CD4-positive, alpha-beta T cell treated with Interleukin-4 for 4 hours (primary cell): ENCODE measurements at regions not wholly inside any gene's neighbourhood (a gene's known extent, or its start where the extent isn't known, plus 50 kb on each side); places are given as distances from the start of the nearest gene placed in this dataset.
A peak's percentile ranks its signal among the peaks of the same experiment; 100 is the strongest.

Experiments
- DNase-seq: peaks from one replicate; pipeline ENCODE4 v3.0.0-alpha.2; 2020

GRCh38 chr4:108398316-108398715, 222.1 kb upstream of the RPL34 start:
- no peak for DNase-seq

GRCh38 chr4:108397850-108398249, 222.5 kb upstream of the RPL34 start:
- DNase-seq = no peak

GRCh38 chr4:108396900-108397497, 223.4 kb upstream of the RPL34 start:
- no peak for DNase-seq

DNA sequence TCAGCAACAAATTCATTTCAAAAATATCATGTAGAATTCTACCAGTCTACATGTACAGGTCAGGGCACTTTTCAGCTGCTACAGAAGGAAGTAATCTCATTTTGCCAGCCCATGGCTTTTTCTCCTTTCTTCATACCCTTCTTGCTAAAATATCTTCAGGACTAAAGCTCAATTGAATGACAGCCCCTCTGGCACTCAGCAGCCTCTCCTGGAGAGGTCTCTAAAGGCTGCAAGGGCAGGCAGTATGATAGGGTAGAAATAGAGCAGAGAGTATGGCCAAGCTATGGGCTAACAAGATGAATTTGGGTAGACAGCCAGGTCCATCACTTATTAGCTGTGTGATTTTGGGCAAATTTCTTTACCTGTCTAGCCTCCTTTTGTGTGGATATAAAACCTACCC, 224.6 kb upstream of the RPL34 start:
- DNase-seq = no peak

- no peak for DNase-seq
Measured at GRCh38 chr4:108393890-108394472, 225.2 kb upstream of the LEF1 start.

DNA sequence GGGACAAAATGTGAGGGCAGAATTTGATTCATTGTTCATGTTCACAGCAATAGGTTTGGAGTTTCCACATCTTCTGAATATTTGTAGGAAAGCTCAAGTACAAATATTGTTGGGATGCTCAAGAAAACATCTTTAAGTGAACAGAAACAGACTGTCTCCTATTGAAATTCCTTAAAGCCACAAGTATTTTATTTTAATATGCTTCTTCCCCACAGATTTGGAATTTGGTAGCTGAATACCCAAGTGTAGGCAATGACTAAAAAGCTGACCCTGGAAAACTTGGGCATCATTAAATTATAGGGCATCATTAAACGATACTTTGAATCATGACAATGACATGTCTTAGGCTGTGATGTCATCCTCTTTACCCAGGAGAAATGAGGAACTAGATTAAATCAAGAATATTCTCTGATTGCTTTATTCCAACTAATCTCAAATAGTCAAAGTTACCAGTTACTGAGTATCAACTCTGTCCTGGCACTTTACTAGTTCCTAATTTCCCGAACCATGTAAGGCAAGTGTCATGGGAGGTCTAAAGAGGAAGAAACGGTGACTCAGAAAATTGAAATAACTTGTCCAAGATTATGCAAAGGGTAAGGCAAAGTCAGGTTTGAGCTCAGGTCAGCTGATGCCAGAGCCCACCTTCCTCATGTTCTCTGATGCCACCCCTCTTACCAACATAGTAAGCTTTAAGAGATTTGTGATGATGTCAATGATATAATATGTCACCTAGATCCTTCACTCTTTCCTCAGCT, 223.1 kb upstream of the LEF1 start:
- DNase-seq = no peak

DNA sequence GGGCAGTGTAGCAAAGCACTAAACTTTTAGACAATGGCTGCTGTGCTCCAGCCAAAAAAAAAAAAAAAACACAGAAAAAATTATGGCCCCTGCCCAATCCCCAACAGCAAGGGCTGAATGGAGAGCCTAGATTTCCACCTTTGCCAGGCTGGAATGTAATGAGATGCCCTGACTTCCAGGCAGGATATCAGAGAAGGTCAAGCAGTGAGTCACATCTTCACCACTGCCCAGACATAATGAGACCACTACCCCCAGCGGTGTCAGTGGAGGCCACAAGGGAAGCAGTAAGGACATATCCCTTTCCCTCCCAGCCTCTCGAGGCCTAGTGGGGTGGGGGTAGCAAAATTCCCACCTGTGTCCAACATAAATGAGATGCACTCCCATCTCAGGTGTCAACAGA, 216.3 kb upstream of the LEF1 start:
- no peak for DNase-seq

GRCh38 chr4:108384544-108384943, 215.8 kb upstream of the LEF1 start:
- no peak for DNase-seq

DNA sequence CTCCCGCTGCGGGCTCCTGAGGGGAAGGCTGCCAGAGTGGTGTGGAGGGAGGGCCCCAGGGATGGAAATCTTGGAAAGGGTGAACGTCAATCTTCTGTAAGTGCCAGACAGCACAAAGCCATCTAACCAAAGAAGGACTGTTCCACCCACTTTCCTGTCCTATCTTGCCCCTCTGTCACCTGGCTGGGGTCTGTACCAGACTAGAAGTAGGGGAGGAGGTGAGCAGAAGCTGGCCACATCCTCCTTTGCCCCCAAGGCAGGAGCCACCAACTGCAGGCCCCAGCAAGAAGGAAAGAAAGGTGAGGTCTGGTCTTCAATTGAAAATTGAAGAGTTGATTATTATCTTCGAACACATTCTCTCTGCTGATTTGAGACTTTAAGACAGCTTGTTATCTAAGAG, 214.4 kb upstream of the LEF1 start:
- DNase-seq = no peak

- no peak for DNase-seq
Measured at GRCh38 chr4:108382751-108383150, 214.0 kb upstream of the LEF1 start.

DNA sequence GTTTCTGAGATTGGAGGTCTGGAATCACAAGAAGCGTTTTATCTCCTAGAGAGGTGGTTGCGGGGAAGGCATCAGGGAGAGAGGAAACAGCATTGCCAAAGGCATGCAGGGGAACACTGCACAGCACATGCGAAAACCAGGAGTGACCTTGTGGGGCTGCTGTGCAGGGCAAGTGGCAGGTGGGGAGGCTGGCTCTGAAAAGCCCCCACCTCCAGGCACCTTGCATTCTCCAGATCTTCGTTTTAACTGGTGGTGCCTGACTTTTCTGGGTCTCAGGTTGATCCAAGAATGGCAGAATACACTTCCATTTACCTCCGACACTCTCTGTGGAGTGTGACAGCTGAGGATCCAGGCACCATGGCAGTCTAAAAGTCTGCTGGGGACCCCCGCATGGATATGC, 209.4 kb upstream of the LEF1 start:
- DNase-seq = no peak

- no peak for DNase-seq
Measured at GRCh38 chr4:108377021-108377420, 208.3 kb upstream of the LEF1 start.

GRCh38 chr4:108375434-108375833, 206.7 kb upstream of the LEF1 start:
- no peak for DNase-seq

- DNase-seq = peak; percentile 15
Measured at GRCh38 chr4:108372681-108373080, 203.9 kb upstream of the LEF1 start.

GRCh38 chr4:108371282-108371681, 202.6 kb upstream of the LEF1 start:
- no peak for DNase-seq

GRCh38 chr4:108370291-108371141, 201.8 kb upstream of the LEF1 start:
- DNase-seq = peak; percentile 11

DNA sequence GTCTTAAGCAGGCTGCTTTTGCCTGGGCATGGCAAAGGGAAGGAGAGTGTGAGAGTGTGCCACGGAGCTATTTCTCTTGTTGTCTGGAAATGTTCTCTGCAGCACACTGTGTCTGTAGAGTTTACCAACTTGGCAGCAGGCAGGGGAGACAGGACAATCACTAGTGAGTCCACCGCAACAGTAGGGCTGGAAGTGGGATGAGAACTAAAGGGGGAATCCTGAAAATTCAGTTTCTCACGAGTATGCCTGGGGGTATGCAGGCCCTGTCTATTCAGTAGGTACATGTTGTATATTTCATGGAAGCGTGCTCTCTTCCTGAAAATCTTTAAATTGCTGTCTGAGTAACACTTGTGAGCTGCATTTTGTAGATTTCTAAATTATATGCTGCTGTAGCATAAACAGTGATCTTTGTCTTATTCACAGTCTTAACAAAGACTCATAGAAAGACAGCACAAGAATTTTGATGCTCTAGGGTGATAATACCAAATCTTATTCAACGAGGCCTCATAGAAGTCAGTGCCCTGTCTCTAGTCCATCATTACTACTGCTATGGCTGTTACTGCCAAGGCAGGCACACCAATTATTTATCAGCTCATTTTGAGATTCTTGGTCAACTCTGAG, 200.4 kb upstream of the LEF1 start:
- no peak for DNase-seq

- DNase-seq = no peak
Measured at GRCh38 chr4:108367751-108368150, 199.0 kb upstream of the LEF1 start.

- DNase-seq = no peak
Measured at GRCh38 chr4:108366716-108367115, 198.0 kb upstream of the LEF1 start.

DNA sequence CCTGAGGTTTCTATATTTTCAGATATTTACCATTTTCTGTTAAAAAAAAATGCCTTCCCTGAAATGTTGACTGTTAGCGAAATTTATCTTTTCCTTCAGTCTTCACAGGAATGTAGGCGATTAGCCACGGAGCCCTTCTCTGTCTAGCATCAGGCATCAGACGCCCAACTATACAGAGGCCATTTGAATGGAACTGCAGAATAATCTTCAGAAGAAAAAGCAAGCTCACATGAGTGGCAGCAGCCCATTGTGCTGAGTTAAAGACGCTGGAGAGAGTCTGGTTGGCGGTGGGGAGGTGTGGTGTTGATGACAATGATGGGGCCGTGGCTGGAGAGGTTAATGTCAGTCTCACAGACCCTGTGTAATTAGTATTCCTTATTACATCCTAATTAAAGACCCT, 196.8 kb upstream of the LEF1 start:
- DNase-seq = no peak

DNA sequence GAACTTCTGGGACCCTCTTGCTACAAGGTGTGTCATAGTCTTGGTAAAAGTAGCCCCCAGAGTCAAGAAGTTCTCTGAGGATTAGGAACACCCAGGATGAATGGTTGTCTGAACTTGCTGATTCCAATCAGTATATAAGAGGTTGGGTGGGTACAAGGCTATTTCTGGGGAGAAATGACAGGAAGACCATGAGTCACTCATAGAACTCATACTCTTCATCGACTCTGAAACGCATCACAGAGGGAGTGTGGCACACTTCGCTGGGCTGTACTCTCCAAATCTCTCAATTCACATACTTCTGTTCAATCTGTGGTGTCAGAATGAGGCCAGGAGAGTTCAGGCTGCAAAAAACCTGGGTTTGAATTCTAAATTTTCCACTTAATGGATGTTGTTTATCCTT, 193.2 kb upstream of the LEF1 start:
- DNase-seq = no peak

- DNase-seq = no peak
Measured at GRCh38 chr4:108361446-108361820, 192.7 kb upstream of the LEF1 start.

- no peak for DNase-seq
Measured at GRCh38 chr4:108360754-108361445, 192.2 kb upstream of the LEF1 start.
